ENCODE measurements at regions not wholly inside any gene's neighbourhood (a gene's known extent, or its start where the extent isn't known, plus 50 kb on each side); places are given as distances from the start of the nearest gene placed in this dataset.

- H3K36me3 ChIP-seq (ENCODE audit: control insufficient read depth in 1 of 2, insufficient read depth in 2 of 2, low read length in 1 of 2): no peaks in the 10 kb centered on the region
- no peaks in the 10 kb centered on the region for H3K27me3 ChIP-seq (ENCODE audit: control insufficient read depth in 1 of 2, insufficient read depth in 2 of 2, low read length in 1 of 2)
- H3K27ac ChIP-seq (ENCODE audit: low read depth in 1 of 2, low read length in 2 of 2): no peak overlapping the region
- 90 to 99% methylated on average over 13 of the region's 13 CpGs for WGBS, 2 donors
- peak; percentile 44 for ATAC-seq (ENCODE audit: low FRiP score)
- H3K4me1 ChIP-seq (ENCODE audit: control insufficient read depth in 1 of 2, insufficient read depth in 2 of 2, low read length in 2 of 2): no peaks in the 10 kb centered on the region
- DNase-seq: peak in 1 of 2 donors; percentile 50
- H3K9me3 ChIP-seq (ENCODE audit: control insufficient read depth, low read length): no peaks in the 10 kb centered on the region
- intact Hi-C loops (cut with DNase I): no loop called here
- H3K4me3 ChIP-seq (ENCODE audit: low read length in 2 of 2): no peak overlapping the region
Observed at GRCh38 chr6:169393753-169394152, 140.1 kb upstream of the THBS2 start.

GRCh38 chr6:169391473-169392071, 137.9 kb upstream of the THBS2 start:
- 95% methylated on average over 2 of the region's 2 CpGs for WGBS, 2 donors
- H3K36me3 ChIP-seq (ENCODE audit: control insufficient read depth in 1 of 2, insufficient read depth in 2 of 2, low read length in 1 of 2): no peaks in the 10 kb centered on the region
- no peaks in the 10 kb centered on the region for H3K4me1 ChIP-seq (ENCODE audit: control insufficient read depth in 1 of 2, insufficient read depth in 2 of 2, low read length in 2 of 2)
- DNase-seq (no peak), ATAC-seq (ENCODE audit: low FRiP score) (no peak)
- H3K27me3 ChIP-seq (ENCODE audit: control insufficient read depth in 1 of 2, insufficient read depth in 2 of 2, low read length in 1 of 2): no peaks in the 10 kb centered on the region
- H3K9me3 ChIP-seq (ENCODE audit: control insufficient read depth, low read length): no peaks in the 10 kb centered on the region
- H3K4me3 ChIP-seq (ENCODE audit: low read length in 2 of 2): no peak overlapping the region
- H3K27ac ChIP-seq (ENCODE audit: low read depth in 1 of 2, low read length in 2 of 2): no peak overlapping the region
- intact Hi-C loops (cut with DNase I): no loop called here

- DNase-seq: peak in 1 of 2 donors; percentile 61
- no peaks in the 10 kb centered on the region for H3K36me3 ChIP-seq (ENCODE audit: control insufficient read depth in 1 of 2, insufficient read depth in 2 of 2, low read length in 1 of 2)
- intact Hi-C loops (cut with DNase I): no loop called here
- ATAC-seq (ENCODE audit: low FRiP score): no peak
- no peaks in the 10 kb centered on the region for H3K9me3 ChIP-seq (ENCODE audit: control insufficient read depth, low read length)
- no peaks in the 10 kb centered on the region for H3K4me1 ChIP-seq (ENCODE audit: control insufficient read depth in 1 of 2, insufficient read depth in 2 of 2, low read length in 2 of 2)
- no peaks in the 10 kb centered on the region for H3K27me3 ChIP-seq (ENCODE audit: control insufficient read depth in 1 of 2, insufficient read depth in 2 of 2, low read length in 1 of 2)
- H3K27ac ChIP-seq (ENCODE audit: low read depth in 1 of 2, low read length in 2 of 2): no peak overlapping the region
- H3K4me3 ChIP-seq (ENCODE audit: low read length in 2 of 2): no peak overlapping the region
- WGBS, 2 donors: 71 to 73% methylated on average over 20 of the region's 20 CpGs
Observed at GRCh38 chr6:169388395-169389166, 134.9 kb upstream of the THBS2 start.

- WGBS, 2 donors: 91 to 93% methylated on average over 9 of the region's 9 CpGs
- Histone ChIP-seq H3K36me3 (ENCODE audit: control insufficient read depth in 1 of 2, insufficient read depth in 2 of 2, low read length in 1 of 2) (no peaks in the 10 kb centered on the region), H3K4me1 (ENCODE audit: control insufficient read depth in 1 of 2, insufficient read depth in 2 of 2, low read length in 2 of 2) (no peaks in the 10 kb centered on the region), H3K27ac (ENCODE audit: low read depth in 1 of 2, low read length in 2 of 2) (no peak overlapping the region), H3K4me3 (ENCODE audit: low read length in 2 of 2) (no peak overlapping the region), H3K27me3 (ENCODE audit: control insufficient read depth in 1 of 2, insufficient read depth in 2 of 2, low read length in 1 of 2) (no peaks in the 10 kb centered on the region), H3K9me3 (ENCODE audit: control insufficient read depth, low read length) (no peaks in the 10 kb centered on the region)
- intact Hi-C loops (cut with DNase I): no loop called here
- ATAC-seq (ENCODE audit: low FRiP score) (no peak), DNase-seq (no peak)
Observed at GRCh38 chr6:169387809-169388383, 134.2 kb upstream of the THBS2 start.

GRCh38 chr6:169386411-169387057, 132.9 kb upstream of the THBS2 start:
- no peaks in the 10 kb centered on the region for H3K9me3 ChIP-seq (ENCODE audit: control insufficient read depth, low read length)
- no peak for ATAC-seq (ENCODE audit: low FRiP score)
- H3K27me3 ChIP-seq (ENCODE audit: control insufficient read depth in 1 of 2, insufficient read depth in 2 of 2, low read length in 1 of 2): no peaks in the 10 kb centered on the region
- no peaks in the 10 kb centered on the region for H3K36me3 ChIP-seq (ENCODE audit: control insufficient read depth in 1 of 2, insufficient read depth in 2 of 2, low read length in 1 of 2)
- H3K4me3 ChIP-seq (ENCODE audit: low read length in 2 of 2): no peak overlapping the region
- WGBS, 2 donors: 54 to 74% methylated on average over 20 of the region's 20 CpGs
- no peak overlapping the region for H3K27ac ChIP-seq (ENCODE audit: low read depth in 1 of 2, low read length in 2 of 2)
- intact Hi-C loops (cut with DNase I): no loop called here
- H3K4me1 ChIP-seq (ENCODE audit: control insufficient read depth in 1 of 2, insufficient read depth in 2 of 2, low read length in 2 of 2): no peaks in the 10 kb centered on the region
- no peak for DNase-seq

GRCh38 chr6:169385237-169385880, 131.7 kb upstream of the THBS2 start:
- H3K27ac ChIP-seq (ENCODE audit: low read depth in 1 of 2, low read length in 2 of 2): no peak overlapping the region
- no peaks in the 10 kb centered on the region for H3K27me3 ChIP-seq (ENCODE audit: control insufficient read depth in 1 of 2, insufficient read depth in 2 of 2, low read length in 1 of 2)
- ATAC-seq (ENCODE audit: low FRiP score) (no peak), DNase-seq (no peak)
- H3K4me1 ChIP-seq (ENCODE audit: control insufficient read depth in 1 of 2, insufficient read depth in 2 of 2, low read length in 2 of 2): no peaks in the 10 kb centered on the region
- no peaks in the 10 kb centered on the region for H3K36me3 ChIP-seq (ENCODE audit: control insufficient read depth in 1 of 2, insufficient read depth in 2 of 2, low read length in 1 of 2)
- 93 to 95% methylated on average over 9 of the region's 9 CpGs for WGBS, 2 donors
- H3K9me3 ChIP-seq (ENCODE audit: control insufficient read depth, low read length): no peaks in the 10 kb centered on the region
- H3K4me3 ChIP-seq (ENCODE audit: low read length in 2 of 2): no peak overlapping the region
- intact Hi-C loops (cut with DNase I): no loop called here

- Histone ChIP-seq H3K27me3 (ENCODE audit: control insufficient read depth in 1 of 2, insufficient read depth in 2 of 2, low read length in 1 of 2) (no peaks in the 10 kb centered on the region), H3K4me3 (ENCODE audit: low read length in 2 of 2) (no peak overlapping the region), H3K27ac (ENCODE audit: low read depth in 1 of 2, low read length in 2 of 2) (no peak overlapping the region), H3K9me3 (ENCODE audit: control insufficient read depth, low read length) (no peaks in the 10 kb centered on the region), H3K4me1 (ENCODE audit: control insufficient read depth in 1 of 2, insufficient read depth in 2 of 2, low read length in 2 of 2) (no peaks in the 10 kb centered on the region), H3K36me3 (ENCODE audit: control insufficient read depth in 1 of 2, insufficient read depth in 2 of 2, low read length in 1 of 2) (no peaks in the 10 kb centered on the region)
- DNase-seq (no peak), ATAC-seq (ENCODE audit: low FRiP score) (no peak)
- WGBS, 2 donors: 81% methylated on average over 7 of the region's 7 CpGs
- intact Hi-C loops (cut with DNase I): no loop called here
Observed at GRCh38 chr6:169384291-169384690, 130.6 kb upstream of the THBS2 start.

- ATAC-seq (ENCODE audit: low FRiP score) (no peak), DNase-seq (no peak)
- 79 to 87% methylated on average over 6 of the region's 6 CpGs for WGBS, 2 donors
- Histone ChIP-seq H3K27me3 (ENCODE audit: control insufficient read depth in 1 of 2, insufficient read depth in 2 of 2, low read length in 1 of 2) (no peaks in the 10 kb centered on the region), H3K9me3 (ENCODE audit: control insufficient read depth, low read length) (no peaks in the 10 kb centered on the region), H3K36me3 (ENCODE audit: control insufficient read depth in 1 of 2, insufficient read depth in 2 of 2, low read length in 1 of 2) (no peaks in the 10 kb centered on the region), H3K4me3 (ENCODE audit: low read length in 2 of 2) (no peak overlapping the region), H3K4me1 (ENCODE audit: control insufficient read depth in 1 of 2, insufficient read depth in 2 of 2, low read length in 2 of 2) (no peaks in the 10 kb centered on the region), H3K27ac (ENCODE audit: low read depth in 1 of 2, low read length in 2 of 2) (no peak overlapping the region)
- intact Hi-C loops (cut with DNase I): no loop called here
Observed at GRCh38 chr6:169383265-169383664, 129.6 kb upstream of the THBS2 start.

All from aorta (tissue), 5 donors.